ENCODE measurements at regions not wholly inside any gene's neighbourhood (a gene's known extent, or its start where the extent isn't known, plus 50 kb on each side); places are given as distances from the start of the nearest gene placed in this dataset.

DNA sequence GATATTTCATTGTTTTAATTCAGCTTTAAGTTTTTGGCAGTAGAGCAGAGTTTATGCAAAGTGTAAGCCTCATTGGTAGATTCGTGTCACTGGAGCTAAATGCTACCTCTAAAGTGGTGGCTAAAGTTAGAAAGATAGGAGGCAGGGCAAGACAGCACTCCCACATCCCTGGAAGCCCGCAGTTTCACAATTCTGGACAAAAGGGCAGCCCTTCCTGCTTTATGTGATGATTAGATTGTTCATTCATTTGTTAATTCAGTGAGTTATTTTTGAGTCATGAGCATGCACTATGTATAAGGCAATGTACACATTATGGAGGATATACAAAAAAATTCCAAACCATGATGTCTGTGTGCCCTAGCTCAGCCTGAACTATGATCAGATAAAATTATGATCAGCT, 52.1 kb upstream of the EIF3M start:
- DNase-seq (ENCODE audit: low spot score), result no peak

DNA sequence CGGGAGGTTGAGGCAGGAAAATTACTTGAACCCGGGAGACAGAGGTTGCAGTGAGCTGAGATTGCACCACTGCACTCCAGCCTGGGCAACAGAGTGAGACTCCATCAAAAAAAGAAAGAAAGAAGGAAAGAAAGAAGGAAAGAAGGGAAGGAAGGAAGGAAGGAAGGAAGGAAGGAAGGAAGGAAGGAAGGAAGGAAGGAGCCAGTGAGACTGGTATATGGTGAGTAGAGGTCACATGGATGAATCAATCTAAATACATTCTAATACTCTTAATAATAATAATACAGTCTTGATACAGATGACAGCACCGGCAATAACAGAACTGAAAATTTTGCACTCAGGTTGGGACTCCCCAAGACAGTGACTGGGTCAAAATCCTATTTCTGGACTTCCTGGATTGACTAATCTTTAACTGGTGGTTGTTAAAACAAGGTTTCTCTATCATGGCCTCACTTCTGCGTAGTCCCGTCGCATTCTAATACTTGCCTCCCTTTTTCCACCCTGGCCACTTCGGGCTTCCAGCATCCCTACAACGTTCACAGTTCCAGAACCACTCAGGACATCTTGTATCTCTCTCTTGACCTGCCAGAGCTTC, 53.5 kb upstream of the EIF3M start:
- DNase-seq (ENCODE audit: low spot score), result no peak

DNA sequence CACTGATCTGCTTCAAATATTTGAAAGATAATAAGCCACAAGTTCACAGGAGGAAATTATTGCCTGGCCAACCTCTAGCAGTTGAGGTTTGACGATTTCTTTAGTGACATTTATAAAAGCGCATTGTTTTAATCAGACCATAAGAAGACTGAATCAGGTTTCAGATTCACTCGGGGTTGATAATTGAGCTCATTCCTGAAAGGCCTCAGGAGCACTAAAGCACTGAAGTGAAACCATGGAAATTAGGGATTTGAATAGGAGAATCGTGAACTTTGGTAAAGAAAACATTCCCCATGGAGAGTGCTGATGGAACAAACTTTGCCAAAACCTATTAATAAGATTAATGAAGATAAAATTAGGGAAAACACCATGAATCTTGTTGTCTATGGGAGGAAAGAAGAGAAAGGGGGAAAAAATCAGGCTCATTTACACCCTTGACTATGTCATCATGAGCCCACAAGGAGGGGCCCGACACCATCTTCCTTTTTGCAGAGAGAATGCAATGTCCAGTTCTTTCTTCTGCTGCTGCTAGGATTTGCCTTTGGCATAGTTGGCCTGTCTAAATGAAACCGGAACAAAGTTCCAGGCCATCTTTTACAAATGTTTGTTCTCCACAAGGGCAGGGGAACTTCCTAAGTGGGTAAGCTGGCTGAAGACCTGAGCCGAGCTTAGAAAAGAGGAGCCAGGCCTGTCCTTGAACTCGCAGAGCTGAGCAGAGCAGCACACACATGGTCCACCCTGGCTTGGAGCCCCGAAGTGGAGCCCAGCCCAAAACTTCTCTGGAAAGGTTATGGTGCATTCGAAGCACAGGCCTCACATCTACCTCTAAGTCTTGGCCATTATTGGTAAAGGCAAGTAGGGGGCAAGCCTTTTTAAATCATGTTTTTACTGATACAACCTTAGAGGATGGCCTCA, 56.1 kb upstream of the EIF3M start:
- no peak for DNase-seq (ENCODE audit: low spot score)

DNA sequence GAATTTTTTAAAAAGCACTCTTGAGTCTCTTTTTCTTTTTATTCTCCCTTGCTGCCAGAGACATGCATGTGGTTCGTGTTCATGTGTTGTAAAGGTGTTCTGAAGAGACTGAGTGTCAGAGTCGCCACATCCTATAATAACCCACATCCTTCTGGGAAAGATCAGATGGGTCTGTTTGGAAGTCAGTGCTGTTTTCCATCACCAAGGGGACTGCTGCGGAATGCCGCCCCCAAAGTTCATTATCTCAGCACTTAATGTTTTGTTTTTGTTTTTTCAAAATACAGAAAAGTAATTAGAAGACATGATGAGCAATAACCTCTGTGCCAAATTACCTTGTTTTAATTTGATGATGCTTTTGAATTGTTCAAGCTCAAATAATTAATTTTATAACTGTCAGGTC, 56.9 kb upstream of the EIF3M start:
- no peak for DNase-seq (ENCODE audit: low spot score)

DNA sequence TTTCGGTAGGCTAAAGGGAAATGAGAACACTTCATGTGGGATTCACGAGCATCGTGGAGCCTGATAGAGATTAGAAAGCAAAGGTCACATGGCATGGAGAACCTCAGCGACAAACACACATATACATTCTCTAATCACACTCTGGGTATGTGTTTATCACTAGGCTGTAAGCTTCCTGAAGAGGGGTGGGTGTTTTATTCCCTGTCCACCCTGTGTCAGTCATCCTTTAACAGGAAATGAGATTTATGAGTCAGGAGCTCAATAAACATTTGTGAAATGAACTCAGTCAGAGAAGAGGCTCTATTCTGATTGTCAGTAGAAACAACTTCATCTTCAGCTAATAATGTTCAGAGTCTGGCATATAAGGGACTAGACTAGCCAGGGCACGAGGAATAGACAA, 71.7 kb upstream of the EIF3M start:
- no peak for DNase-seq (ENCODE audit: low spot score)

DNA sequence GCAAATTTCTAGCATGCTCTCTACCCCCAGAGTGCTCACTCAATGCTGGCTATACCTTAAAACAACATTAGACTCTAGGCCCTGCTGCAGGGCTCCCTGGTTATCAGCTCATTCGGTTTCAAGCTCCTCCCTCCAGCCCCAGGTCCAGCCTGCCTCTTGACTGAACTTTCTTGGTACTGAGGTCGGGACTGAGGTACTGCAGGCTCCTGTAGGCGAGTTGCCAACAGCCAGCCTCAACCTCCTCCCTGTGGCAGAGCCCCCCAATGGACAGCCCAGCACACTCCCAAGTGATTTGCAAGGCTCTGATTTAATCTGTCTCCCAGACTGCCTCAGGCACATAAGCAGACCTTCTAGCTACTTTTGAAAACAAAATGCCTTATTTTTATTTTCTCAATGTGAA, 73.6 kb upstream of the EIF3M start:
- no peak for DNase-seq (ENCODE audit: low spot score)

DNA sequence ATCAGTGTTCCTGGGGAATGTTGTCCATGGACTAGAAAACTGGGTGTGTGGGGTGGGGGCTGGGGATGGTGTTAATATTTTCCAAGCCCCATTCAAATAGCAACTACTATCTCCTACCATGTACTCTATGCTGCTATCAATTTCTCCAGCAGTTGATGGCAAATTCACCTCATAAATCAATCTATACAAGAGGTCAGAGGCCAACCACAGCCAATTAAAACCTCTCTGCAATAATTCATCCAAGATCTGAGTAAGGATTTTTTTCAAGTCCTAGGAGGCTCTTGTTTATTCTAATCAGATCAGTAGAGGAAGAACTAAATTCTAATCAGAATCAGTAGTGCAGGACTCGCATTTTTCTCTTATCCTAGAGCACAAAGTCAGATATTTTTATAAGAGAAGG, 73.4 kb upstream of the WT1 start:
- no peak for DNase-seq (ENCODE audit: low spot score)

DNA sequence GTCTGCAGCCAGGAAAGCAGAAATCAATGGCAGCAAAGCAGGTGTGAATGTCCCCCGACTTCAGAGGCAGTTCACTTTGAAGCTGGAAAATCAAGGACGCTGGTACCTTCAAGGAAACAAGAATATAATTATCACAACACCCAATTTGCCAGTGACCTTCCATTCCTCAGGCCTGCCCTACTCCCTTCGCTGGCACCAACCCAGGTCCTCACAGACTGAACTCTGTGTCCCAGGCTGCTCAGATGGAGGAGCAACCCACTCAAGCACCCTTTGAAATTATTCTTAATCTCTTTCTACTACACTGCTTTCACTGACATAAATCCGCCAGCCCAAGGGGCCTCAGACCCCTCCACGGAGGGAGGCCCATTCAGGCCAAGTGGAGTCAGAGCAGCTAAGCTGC, 64.7 kb upstream of the WT1 start:
- no peak for DNase-seq (ENCODE audit: low spot score)

DNA sequence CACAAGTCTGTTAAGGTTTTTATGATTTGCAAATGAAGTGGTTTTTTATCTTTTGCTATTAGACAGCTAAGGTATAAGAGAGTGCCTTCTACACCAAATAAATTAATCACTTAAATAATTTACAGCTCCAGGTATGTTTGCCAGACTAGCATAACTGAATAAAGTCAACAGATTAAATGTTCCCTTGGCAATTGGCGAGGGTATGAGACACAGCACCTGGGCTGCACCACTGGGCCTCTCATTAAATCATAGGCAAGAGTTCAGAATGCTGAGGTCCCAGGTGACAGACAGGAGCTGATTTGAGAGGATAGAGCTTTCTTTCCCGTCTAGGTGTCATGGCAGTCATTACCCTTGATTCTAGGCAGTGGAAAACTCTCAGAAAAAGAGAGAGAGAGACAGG, 62.6 kb upstream of the WT1 start:
- DNase-seq (ENCODE audit: low spot score), result no peak

DNA sequence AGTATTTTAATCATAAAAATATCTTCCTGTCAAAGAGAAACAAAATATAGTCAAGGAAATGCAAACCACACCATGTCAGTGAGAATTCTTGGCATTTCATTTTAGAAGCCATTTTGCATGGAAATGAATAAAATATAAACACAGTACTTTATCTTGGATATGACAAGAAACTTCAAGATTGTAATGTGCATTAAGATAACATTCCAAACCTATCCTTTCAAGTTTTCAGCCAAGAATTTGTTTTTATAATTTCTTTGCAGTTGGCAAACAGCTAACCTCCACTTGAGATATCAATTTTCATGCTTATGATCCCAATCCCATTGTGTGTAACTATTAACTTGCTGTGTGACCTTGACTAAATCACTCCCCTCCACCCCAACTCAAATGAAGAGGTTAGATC, 59.3 kb upstream of the WT1 start:
- DNase-seq (ENCODE audit: low spot score), result no peak

DNA sequence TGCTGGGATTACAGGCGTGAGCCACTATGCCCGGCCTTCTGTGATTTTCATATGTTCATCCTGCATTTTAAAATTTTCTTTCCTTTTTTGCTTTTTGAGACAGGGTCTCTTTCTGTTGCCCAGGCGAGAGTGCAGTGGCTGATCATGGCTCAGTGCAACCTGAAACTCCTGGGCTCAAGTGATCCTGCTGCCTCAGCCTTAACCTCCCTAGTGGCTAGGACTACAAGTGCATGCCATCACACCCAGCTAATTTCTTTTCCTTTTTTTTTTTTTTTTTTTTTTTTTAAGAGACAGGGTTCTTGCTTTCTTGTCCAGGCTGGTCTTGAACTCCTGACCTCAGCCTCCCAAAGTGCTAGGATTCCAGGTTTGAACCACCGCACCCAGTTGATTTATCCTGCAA, 54.1 kb upstream of the WT1 start:
- no peak for DNase-seq (ENCODE audit: low spot score)

DNA sequence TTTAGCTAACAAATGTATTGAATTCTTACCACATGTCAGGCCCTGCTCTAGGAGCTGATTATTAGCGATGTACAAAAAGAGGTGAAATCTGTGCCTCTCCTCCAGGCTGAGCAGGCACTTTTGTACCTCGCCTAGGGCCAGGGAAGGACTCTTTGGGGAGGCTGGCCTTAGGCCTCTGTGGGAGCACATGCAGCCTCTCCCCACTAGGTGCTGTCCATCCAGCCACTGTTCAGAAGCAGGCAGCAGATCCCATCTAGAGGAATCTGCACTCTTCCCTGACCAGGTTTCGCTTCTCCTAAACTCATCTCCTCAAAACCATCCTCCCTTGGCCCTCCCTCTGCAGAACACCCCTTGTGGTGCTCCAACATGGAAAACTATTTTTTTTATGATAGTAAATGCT, 51.9 kb upstream of the WT1 start:
- peak; percentile 20 for DNase-seq (ENCODE audit: low spot score)

DNA sequence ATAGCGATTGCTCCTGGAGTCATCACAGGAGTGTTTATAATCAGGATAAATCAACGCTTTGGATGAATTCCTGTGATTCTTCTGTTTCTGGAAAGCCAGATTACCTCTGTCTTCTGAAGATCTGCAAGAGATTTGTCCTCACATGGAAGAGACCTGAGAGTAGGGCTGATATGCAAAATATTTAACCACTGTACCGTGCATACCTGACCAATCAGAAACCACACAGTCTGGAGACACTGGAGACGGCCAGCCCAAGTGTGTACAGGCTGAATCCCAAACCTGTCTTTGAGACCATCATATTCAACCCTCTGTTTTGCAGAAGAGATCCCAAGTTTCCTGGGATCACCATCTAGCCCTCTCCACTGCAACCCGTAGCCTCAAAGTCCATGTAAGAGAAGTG, 50.4 kb upstream of the WT1 start:
- no peak for DNase-seq (ENCODE audit: low spot score)
